H1 (cell line): ENCODE measurements at regions not wholly inside any gene's neighbourhood (a gene's known extent, or its start where the extent isn't known, plus 50 kb on each side); places are given as distances from the start of the nearest gene placed in this dataset.

Experiments
- CBX5 ChIP-seq: fragments of 300-800, 300-1000 bp; sonication (generic); IDR thresholded peaks from 2 replicates; pipeline ENCODE4 v1.7.1; 2016; ENCODE audit warnings: antibody characterized with exemption, low read length, low read depth
- CHD1 ChIP-seq: IDR thresholded peaks from 2 replicates; pipeline ENCODE4 v1.6.1; 2012; ENCODE audit warnings: low read depth, low read length, improper control_type of control experiment
- EP300 ChIP-seq, 2 experiments: IDR thresholded peaks; 1 replicate in 1 of 2; 2 replicates in 1 of 2; pipeline ENCODE4 v1.6.1; 2011 to 2012; ENCODE audit warnings: low read depth in 2 of 2, low read length in 2 of 2, mild to moderate bottlenecking in 2 of 2, borderline replicate concordance in 1 of 2, inconsistent platforms in 1 of 2, moderate library complexity in 1 of 2
- KDM1A ChIP-seq: fragments of 200-600, 300-600 bp; sonication (generic); IDR thresholded peaks from 2 replicates; pipeline ENCODE4 v1.7.1; 2016; ENCODE audit warnings: mild to moderate bottlenecking, low read length, borderline replicate concordance
- KDM5A ChIP-seq: fragments of 200-600 bp; IDR thresholded peaks from 2 replicates; pipeline ENCODE4 v1.7.1; 2012; ENCODE audit warnings: mild to moderate bottlenecking, low read length, inconsistent platforms, mixed read lengths
- PHF8 ChIP-seq: fragments of 200-600 bp; sonication (generic); conservative IDR thresholded peaks from 2 replicates; pipeline ENCODE4 v1.7.1; 2012; ENCODE audit warnings: low read depth, mild to moderate bottlenecking, inconsistent platforms, low read length, moderate library complexity
- POU5F1 ChIP-seq: IDR thresholded peaks from 2 replicates; pipeline ENCODE4 v1.6.1; 2011; ENCODE audit warnings: low read depth, mild to moderate bottlenecking, low read length, moderate library complexity
- RFX5 ChIP-seq: IDR thresholded peaks from 2 replicates; pipeline ENCODE4 v1.6.1; 2011; ENCODE audit warnings: low read depth, low read length, improper control_type of control experiment, borderline replicate concordance
- ZNF274 ChIP-seq: IDR thresholded peaks from 2 replicates; pipeline ENCODE4 v1.7.0; 2012; ENCODE audit warnings: low read length, borderline replicate concordance; ENCODE audit errors: extremely low read depth
- TF ChIP-seq, protein P1 (sequence below): fragments of 300-600 bp; sonication (generic); IDR thresholded peaks from 2 replicates; pipeline ENCODE4 v1.7.1; 2012; ENCODE audit warnings: low read length, moderate library complexity, mild to moderate bottlenecking, inconsistent platforms; ENCODE audit not compliant: insufficient replicate concordance

DNA sequence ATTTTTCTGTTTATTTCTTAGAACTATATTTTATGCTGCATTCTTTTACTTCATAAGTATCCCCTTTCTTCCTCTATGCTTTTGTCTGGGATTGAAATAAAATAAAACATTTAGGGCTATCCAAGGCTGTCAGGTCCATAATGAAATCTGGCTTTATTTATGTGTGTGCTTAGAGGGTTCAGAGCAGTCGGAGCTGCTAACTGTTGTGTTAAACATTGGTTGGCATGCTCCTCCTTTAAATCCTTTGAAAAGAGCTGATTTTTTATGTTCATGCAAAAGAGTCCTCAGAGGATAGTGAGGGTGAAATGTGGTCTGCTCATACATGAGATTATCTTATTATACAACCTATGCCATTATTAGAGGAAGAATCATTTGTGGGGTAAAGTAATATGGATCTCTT lies 322.3 kb upstream of the E2F7 start (continued):
- TF ChIP-seq, protein P1, sequence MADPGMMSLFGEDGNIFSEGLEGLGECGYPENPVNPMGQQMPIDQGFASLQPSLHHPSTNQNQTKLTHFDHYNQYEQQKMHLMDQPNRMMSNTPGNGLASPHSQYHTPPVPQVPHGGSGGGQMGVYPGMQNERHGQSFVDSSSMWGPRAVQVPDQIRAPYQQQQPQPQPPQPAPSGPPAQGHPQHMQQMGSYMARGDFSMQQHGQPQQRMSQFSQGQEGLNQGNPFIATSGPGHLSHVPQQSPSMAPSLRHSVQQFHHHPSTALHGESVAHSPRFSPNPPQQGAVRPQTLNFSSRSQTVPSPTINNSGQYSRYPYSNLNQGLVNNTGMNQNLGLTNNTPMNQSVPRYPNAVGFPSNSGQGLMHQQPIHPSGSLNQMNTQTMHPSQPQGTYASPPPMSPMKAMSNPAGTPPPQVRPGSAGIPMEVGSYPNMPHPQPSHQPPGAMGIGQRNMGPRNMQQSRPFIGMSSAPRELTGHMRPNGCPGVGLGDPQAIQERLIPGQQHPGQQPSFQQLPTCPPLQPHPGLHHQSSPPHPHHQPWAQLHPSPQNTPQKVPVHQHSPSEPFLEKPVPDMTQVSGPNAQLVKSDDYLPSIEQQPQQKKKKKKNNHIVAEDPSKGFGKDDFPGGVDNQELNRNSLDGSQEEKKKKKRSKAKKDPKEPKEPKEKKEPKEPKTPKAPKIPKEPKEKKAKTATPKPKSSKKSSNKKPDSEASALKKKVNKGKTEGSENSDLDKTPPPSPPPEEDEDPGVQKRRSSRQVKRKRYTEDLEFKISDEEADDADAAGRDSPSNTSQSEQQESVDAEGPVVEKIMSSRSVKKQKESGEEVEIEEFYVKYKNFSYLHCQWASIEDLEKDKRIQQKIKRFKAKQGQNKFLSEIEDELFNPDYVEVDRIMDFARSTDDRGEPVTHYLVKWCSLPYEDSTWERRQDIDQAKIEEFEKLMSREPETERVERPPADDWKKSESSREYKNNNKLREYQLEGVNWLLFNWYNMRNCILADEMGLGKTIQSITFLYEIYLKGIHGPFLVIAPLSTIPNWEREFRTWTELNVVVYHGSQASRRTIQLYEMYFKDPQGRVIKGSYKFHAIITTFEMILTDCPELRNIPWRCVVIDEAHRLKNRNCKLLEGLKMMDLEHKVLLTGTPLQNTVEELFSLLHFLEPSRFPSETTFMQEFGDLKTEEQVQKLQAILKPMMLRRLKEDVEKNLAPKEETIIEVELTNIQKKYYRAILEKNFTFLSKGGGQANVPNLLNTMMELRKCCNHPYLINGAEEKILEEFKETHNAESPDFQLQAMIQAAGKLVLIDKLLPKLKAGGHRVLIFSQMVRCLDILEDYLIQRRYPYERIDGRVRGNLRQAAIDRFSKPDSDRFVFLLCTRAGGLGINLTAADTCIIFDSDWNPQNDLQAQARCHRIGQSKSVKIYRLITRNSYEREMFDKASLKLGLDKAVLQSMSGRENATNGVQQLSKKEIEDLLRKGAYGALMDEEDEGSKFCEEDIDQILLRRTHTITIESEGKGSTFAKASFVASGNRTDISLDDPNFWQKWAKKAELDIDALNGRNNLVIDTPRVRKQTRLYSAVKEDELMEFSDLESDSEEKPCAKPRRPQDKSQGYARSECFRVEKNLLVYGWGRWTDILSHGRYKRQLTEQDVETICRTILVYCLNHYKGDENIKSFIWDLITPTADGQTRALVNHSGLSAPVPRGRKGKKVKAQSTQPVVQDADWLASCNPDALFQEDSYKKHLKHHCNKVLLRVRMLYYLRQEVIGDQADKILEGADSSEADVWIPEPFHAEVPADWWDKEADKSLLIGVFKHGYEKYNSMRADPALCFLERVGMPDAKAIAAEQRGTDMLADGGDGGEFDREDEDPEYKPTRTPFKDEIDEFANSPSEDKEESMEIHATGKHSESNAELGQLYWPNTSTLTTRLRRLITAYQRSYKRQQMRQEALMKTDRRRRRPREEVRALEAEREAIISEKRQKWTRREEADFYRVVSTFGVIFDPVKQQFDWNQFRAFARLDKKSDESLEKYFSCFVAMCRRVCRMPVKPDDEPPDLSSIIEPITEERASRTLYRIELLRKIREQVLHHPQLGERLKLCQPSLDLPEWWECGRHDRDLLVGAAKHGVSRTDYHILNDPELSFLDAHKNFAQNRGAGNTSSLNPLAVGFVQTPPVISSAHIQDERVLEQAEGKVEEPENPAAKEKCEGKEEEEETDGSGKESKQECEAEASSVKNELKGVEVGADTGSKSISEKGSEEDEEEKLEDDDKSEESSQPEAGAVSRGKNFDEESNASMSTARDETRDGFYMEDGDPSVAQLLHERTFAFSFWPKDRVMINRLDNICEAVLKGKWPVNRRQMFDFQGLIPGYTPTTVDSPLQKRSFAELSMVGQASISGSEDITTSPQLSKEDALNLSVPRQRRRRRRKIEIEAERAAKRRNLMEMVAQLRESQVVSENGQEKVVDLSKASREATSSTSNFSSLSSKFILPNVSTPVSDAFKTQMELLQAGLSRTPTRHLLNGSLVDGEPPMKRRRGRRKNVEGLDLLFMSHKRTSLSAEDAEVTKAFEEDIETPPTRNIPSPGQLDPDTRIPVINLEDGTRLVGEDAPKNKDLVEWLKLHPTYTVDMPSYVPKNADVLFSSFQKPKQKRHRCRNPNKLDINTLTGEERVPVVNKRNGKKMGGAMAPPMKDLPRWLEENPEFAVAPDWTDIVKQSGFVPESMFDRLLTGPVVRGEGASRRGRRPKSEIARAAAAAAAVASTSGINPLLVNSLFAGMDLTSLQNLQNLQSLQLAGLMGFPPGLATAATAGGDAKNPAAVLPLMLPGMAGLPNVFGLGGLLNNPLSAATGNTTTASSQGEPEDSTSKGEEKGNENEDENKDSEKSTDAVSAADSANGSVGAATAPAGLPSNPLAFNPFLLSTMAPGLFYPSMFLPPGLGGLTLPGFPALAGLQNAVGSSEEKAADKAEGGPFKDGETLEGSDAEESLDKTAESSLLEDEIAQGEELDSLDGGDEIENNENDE: no peak
- TF ChIP-seq RFX5 (no peak), PHF8 (no peak), CHD1 (no peak), CBX5 (no peak), ZNF274 (no peak), KDM5A (no peak), POU5F1 (no peak), KDM1A (no peak), EP300 (IDR thresholded peaks at IDR 0.05; ENCODE audit: borderline replicate concordance in 1 of 2, low read depth in 2 of 2, low read length in 2 of 2) (no peak)
- TF ChIP-seq, all 59 proteins: peak for 0
